Esophagus squamous epithelium (tissue), 5 donors: ENCODE measurements at regions not wholly inside any gene's neighbourhood (a gene's known extent, or its start where the extent isn't known, plus 50 kb on each side); places are given as distances from the start of the nearest gene placed in this dataset.

Source experiments
- DNase-seq: peaks from one replicate; lab custom pipeline; 2025; lab: John Stamatoyannopoulos, UW
- H3K27ac ChIP-seq, 4 donors: fragments of 200-600 bp; sonication (generic); one replicate each; pipeline ENCODE4 v1.5.1; 2016 to 2019; ENCODE audit warnings: mild to moderate bottlenecking in 1 of 4
- H3K27me3 ChIP-seq, 4 donors: fragments of 200-600 bp; sonication (generic); 1 replicate in 3 of 4; 2 replicates in 1 of 4; pipeline versions ENCODE4 v1.5.1 to v1.6.0; 2017 to 2021; ENCODE audit warnings: antibody characterized with exemption in 1 of 4
- H3K36me3 ChIP-seq, 3 donors: fragments of 200-600 bp; sonication (generic); one replicate each; pipeline ENCODE4 v1.5.1; 2016 to 2019
- H3K4me1 ChIP-seq, 3 donors: fragments of 200-600 bp; sonication (generic); one replicate each; pipeline ENCODE4 v1.5.1; 2017 to 2019
- H3K4me3 ChIP-seq, 4 donors: fragments of 200-600 bp; sonication (generic); 1 replicate in 3 of 4; 2 replicates in 1 of 4; pipeline ENCODE4 v1.5.1; 2016 to 2019; ENCODE audit warnings: mild to moderate bottlenecking in 2 of 4, moderate library complexity in 1 of 4
- H3K9me3 ChIP-seq, 3 donors: fragments of 200-600 bp; sonication (generic); one replicate each; pipeline ENCODE4 v1.5.1; 2016 to 2019
- POLR2A ChIP-seq, 4 donors: fragments of 450-650 bp; IDR thresholded peaks; one replicate each; pipeline ENCODE4 v1.6.1; 2017; ENCODE audit warnings: antibody characterized with exemption in 4 of 4, mild to moderate bottlenecking in 4 of 4, moderate library complexity in 3 of 4
- WGBS, 2 donors: methylation state at CpG; one replicate each; pipeline ENCODE4 v1.1.5; 2018; 5-methylcytosine and 5-hydroxymethylcytosine counted together
- intact Hi-C: fragments of 100-400 bp; cut with DNase I; formaldehyde crosslinking; loops from one replicate; pipeline ENCODE4 v1.15.0; 2022
- TF ChIP-seq, protein P1 (sequence below), 6 experiments: fragments of 450-650 bp in 4 of 6; fragments of 200-600 bp in 2 of 6; sonication (generic) in 2 of 6; IDR thresholded peaks; one replicate each; pipeline ENCODE4 v1.5.1; 2016 to 2019; ENCODE audit warnings: antibody characterized with exemption in 6 of 6, mild to moderate bottlenecking in 4 of 6, moderate library complexity in 4 of 6
- donor health status: DM: yes; HTN: yes; CAD: no.

DNA sequence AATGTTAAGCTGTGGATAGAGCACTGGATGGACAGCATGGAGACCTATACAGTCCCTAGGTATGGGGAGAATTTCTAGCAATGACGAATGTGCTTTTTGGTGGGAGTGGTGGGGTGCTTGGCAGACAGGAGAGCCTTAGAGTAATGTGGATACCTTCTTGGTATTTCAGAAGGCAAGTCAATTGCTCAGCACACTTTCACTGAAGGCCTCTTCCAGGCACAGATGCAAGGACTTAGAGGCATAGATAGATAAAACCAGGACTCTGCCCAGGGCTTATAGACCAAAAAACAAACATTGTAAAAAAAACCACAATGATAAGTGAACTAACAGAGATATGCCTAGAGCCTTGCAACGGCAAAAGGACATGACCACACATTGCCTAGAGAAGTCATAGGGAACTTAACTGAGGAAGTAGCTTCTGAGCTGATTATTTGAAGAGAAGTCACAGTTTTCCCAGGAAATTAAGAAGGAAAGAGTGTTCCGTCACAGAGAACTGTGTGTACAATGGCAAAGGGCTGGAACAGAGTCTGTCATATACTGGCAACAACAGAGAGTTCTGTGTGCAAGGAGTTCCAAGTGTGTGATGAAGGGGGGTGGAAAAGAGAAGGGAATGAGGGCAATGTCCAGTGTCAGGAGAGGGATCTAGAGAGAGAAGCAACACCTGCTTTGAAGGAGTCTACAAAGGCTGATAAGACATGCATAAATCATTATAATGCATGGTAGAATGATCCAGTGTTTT, 65.9 kb upstream of the PICALM start:
- no peak for TF ChIP-seq POLR2A (IDR thresholded peaks at IDR 0.05)
- TF ChIP-seq, protein P1, sequence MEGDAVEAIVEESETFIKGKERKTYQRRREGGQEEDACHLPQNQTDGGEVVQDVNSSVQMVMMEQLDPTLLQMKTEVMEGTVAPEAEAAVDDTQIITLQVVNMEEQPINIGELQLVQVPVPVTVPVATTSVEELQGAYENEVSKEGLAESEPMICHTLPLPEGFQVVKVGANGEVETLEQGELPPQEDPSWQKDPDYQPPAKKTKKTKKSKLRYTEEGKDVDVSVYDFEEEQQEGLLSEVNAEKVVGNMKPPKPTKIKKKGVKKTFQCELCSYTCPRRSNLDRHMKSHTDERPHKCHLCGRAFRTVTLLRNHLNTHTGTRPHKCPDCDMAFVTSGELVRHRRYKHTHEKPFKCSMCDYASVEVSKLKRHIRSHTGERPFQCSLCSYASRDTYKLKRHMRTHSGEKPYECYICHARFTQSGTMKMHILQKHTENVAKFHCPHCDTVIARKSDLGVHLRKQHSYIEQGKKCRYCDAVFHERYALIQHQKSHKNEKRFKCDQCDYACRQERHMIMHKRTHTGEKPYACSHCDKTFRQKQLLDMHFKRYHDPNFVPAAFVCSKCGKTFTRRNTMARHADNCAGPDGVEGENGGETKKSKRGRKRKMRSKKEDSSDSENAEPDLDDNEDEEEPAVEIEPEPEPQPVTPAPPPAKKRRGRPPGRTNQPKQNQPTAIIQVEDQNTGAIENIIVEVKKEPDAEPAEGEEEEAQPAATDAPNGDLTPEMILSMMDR (IDR thresholded peaks at IDR 0.05), result no peak
- Histone ChIP-seq H3K27me3 (no peaks in the 10 kb centered on the region), H3K4me1 (peaks cover 0 to 23% (median 0%) of the 10 kb centered on the region in 3 donors), H3K9me3 (no peaks in the 10 kb centered on the region), H3K27ac (peak overlapping the region in 2 of 4 donors; percentile 0 to 57), H3K36me3 (no peaks in the 10 kb centered on the region), H3K4me3 (no peak overlapping the region)
- no peak for DNase-seq
- 60 to 72% methylated on average over 3 of the region's 3 CpGs for WGBS, 2 donors
- intact Hi-C loops, result no loop called here

DNA sequence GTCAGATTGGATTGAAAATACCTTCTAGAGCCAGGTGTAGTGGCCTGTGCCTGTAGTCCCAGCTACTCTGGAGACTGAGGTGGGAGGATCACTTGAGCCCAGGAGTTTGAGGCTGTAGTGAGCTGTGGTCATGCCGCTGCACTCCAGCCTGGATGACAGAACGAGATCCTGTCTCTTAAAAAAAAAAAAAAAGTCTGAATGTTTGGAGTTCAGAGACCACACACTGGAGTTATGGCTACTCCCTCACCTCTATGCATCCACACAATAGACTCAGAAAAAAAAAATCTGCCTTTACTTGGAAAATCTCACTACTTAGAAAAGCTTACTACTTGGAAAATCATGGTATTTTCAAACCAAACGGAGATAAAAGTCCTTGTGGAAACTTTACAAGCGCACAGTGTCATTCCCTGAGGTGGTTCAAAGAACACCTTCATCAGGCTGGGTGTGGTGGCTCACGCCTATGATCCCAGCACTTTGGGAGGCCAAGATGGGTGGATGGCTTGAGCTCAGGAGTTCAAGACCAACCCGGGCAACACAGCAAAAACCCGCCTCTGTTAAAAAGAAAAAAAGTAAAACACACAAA, 63.9 kb upstream of the PICALM start:
- Histone ChIP-seq H3K4me3 (no peak overlapping the region), H3K27ac (no peak overlapping the region), H3K36me3 (no peaks in the 10 kb centered on the region), H3K4me1 (peaks cover 0 to 17% (median 0%) of the 10 kb centered on the region in 3 donors), H3K9me3 (no peaks in the 10 kb centered on the region), H3K27me3 (no peaks in the 10 kb centered on the region)
- WGBS, 2 donors, result 91 to 96% methylated on average over 7 of the region's 7 CpGs
- TF ChIP-seq, protein P1 (IDR thresholded peaks at IDR 0.05), result no peak
- TF ChIP-seq POLR2A (IDR thresholded peaks at IDR 0.05), result no peak
- intact Hi-C loops, result no loop called here
- DNase-seq, result no peak

DNA sequence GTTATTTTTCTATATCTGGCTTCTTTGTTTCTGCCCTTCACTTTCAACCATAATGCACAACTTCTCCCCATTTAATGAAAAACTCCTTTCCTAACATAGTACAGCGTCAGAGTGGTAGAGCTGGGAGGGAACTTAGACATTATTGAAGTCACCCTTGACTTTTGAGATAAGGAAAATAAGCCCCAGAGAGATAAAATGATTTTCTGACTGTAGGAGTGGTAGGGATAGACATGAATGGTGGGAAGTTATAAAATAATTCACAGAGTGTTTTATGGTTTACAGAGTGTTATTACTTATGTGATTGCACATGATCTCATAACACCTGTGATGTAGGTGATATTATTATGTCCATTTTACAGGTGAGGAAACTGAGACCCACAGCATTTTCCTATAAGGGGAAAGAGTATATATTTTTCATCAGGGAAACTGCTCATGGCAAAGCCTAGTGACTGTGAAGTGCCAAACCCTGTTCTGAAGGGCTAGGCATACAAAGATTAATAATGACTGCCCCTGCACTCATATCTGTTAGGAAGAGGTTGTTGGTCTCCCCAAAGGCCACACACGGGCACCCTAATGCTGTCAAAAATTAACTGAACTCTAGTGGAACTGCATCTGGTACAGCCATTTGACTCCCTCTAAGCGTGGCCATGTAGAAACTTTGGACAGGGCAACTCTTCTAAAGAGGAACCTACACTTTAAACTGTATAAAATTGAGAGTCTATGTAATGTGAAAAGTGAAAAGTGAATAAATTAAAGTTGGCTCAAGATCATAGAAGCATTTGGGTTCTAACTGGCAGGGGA, 61.1 kb upstream of the PICALM start:
- no peak overlapping the region for H3K27ac ChIP-seq
- intact Hi-C loops, result no loop called here
- H3K27me3 ChIP-seq, result no peaks in the 10 kb centered on the region
- 77 to 83% methylated on average over 3 of the region's 3 CpGs for WGBS, 2 donors
- no peak for DNase-seq
- no peak for TF ChIP-seq POLR2A (IDR thresholded peaks at IDR 0.05)
- TF ChIP-seq, protein P1 (IDR thresholded peaks at IDR 0.05), result no peak
- no peaks in the 10 kb centered on the region for H3K36me3 ChIP-seq
- no peaks in the 10 kb centered on the region for H3K9me3 ChIP-seq
- peaks cover 0 to 6% (median 0%) of the 10 kb centered on the region in 3 donors for H3K4me1 ChIP-seq
- no peak overlapping the region for H3K4me3 ChIP-seq

DNA sequence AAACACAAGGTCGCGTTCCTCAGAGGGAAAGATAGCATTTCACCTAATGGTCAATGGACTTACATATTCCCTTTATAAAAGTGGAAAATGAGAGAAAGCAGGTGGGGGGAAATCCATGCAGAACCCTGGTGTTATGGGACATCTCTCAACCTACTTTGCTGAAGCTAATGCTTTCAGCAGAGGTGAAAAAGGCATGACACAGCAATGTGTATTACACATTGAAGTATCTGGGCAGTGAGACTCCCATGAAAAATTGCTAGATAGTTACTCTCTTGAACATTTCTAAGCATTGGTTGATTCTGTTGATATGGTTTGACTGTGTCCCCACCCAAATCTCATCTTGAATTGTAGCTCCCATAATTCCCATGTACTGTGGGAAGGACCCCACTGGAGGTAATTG, 60.0 kb upstream of the PICALM start:
- intact Hi-C loops, result no loop called here
- H3K36me3 ChIP-seq, result no peaks in the 10 kb centered on the region
- H3K27ac ChIP-seq, result no peak overlapping the region
- H3K9me3 ChIP-seq, result no peaks in the 10 kb centered on the region
- DNase-seq, result no peak
- no peak overlapping the region for H3K4me3 ChIP-seq
- H3K4me1 ChIP-seq, result no peaks in the 10 kb centered on the region
- TF ChIP-seq, protein P1 (IDR thresholded peaks at IDR 0.05), result no peak
- TF ChIP-seq POLR2A (IDR thresholded peaks at IDR 0.05), result no peak
- no peaks in the 10 kb centered on the region for H3K27me3 ChIP-seq
- WGBS, 2 donors, result 95 to 100% methylated on average over 2 of the region's 2 CpGs

DNA sequence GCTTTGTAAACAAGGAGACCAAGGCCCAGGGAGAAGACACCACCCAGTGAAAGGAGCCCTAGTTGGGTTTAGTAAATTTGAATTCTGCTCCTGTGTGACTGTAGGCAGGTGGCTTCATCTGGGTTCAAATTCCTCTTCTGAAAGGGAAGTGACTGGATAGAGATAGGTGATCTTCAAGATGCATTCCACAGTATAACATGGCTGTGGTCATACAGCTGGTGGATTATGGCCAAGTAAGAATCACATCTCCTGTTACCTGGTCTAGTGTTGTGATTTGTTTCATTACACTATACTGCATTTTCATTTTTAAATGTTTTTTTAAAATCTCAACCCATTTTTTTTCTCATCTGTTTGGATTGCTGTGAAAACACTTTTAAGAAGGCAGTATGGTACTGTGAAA, 58.0 kb upstream of the PICALM start:
- no peak for TF ChIP-seq POLR2A (IDR thresholded peaks at IDR 0.05)
- TF ChIP-seq, protein P1 (IDR thresholded peaks at IDR 0.05), result no peak
- H3K27ac ChIP-seq, result no peak overlapping the region
- H3K4me1 ChIP-seq, result no peaks in the 10 kb centered on the region
- no peak overlapping the region for H3K4me3 ChIP-seq
- no peak for DNase-seq
- intact Hi-C loops, result no loop called here
- H3K27me3 ChIP-seq, result no peaks in the 10 kb centered on the region
- no peaks in the 10 kb centered on the region for H3K36me3 ChIP-seq
- H3K9me3 ChIP-seq, result no peaks in the 10 kb centered on the region
